Jurkat, Clone E6-1 (cell line): ENCODE measurements at regions not wholly inside any gene's neighbourhood (a gene's known extent, or its start where the extent isn't known, plus 50 kb on each side); places are given as distances from the start of the nearest gene placed in this dataset.

Experiments
- DNase-seq: peaks from one replicate; pipeline ENCODE4 v3.0.0-alpha.2; 2011; ENCODE audit warnings: low read depth, low spot score
- H3K4me3 ChIP-seq: 2 replicates; pipeline ENCODE4 v1.5.1; 2011; ENCODE audit warnings: mild to moderate bottlenecking, low read length, control low read depth, moderate library complexity

- DNase-seq = no peak
These were observed 58.8 kb upstream of the ZNF804B start for GRCh38 chr7:88700725-88701124.

DNA sequence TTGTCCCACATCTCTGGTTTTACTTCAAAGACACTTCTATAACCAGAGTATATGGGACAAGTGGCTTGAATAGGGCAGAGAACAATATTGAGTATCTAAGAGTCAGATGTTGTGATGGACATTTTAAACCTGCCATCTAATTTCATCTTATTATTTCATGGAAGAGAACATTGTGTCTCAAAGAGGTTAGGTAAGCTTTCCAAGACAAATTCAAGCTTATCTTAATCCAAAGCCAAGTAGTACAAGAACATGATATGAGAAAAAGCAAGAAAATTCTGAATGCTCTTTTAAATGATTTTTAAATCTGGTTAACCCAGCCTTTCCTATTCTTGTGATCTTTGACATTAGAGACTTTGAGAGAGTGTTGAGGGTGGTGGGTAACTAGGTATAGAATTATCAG, 65.3 kb upstream of the ZNF804B start:
- no peak overlapping the region for H3K4me3 ChIP-seq
- DNase-seq = no peak

More at GRCh38 chr7:88700725-88701124, 58.8 kb upstream of the ZNF804B start:
- H3K4me3 ChIP-seq = no peak overlapping the region

DNA sequence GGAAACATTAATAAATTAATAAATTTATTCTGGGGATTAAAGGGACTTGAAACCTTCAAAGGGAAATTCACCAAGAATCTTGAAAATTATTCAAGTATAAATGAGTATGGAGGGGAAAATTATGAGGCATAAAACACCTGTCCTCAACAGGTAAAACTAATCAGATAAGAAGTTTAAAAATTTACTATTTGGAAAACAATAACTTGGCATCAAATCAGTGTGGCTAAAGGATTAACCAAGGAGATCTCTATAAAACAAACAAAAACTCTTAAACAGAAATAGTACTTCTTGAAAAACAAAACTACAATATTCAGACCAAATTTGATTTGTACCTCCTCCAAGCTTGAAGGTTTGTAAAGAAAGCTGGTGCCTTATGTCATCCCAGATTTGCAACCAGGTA, 66.4 kb upstream of the ZNF804B start:
- no peak overlapping the region for H3K4me3 ChIP-seq

GRCh38 chr7:88692493-88692892, 67.0 kb upstream of the ZNF804B start:
- DNase-seq = no peak
- H3K4me3 ChIP-seq = no peak overlapping the region

More for the DNA sequence above, 66.4 kb upstream of the ZNF804B start:
- no peak for DNase-seq

GRCh38 chr7:88689821-88690220, 69.7 kb upstream of the ZNF804B start:
- H3K4me3 ChIP-seq = no peak overlapping the region

GRCh38 chr7:88688222-88688621, 71.3 kb upstream of the ZNF804B start:
- H3K4me3 ChIP-seq = no peak overlapping the region
- DNase-seq = no peak

More at GRCh38 chr7:88689821-88690220, 69.7 kb upstream of the ZNF804B start:
- DNase-seq = no peak

- DNase-seq = no peak
- no peak overlapping the region for H3K4me3 ChIP-seq
These were observed 72.9 kb upstream of the ZNF804B start for GRCh38 chr7:88686468-88687229.

- no peak for DNase-seq
- H3K4me3 ChIP-seq = no peak overlapping the region
These were observed 77.8 kb upstream of the ZNF804B start for GRCh38 chr7:88681682-88682081.

- DNase-seq = no peak
- H3K4me3 ChIP-seq = no peak overlapping the region
These were observed 89.0 kb upstream of the ZNF804B start for GRCh38 chr7:88670536-88670935.

GRCh38 chr7:88669913-88670312, 89.6 kb upstream of the ZNF804B start:
- DNase-seq = no peak
- no peak overlapping the region for H3K4me3 ChIP-seq

GRCh38 chr7:88668591-88668990, 90.9 kb upstream of the ZNF804B start:
- no peak for DNase-seq

GRCh38 chr7:88666626-88667025, 92.9 kb upstream of the ZNF804B start:
- H3K4me3 ChIP-seq = no peak overlapping the region
- no peak for DNase-seq

More at GRCh38 chr7:88668591-88668990, 90.9 kb upstream of the ZNF804B start:
- no peak overlapping the region for H3K4me3 ChIP-seq

- DNase-seq = no peak
These were observed 93.5 kb upstream of the ZNF804B start for GRCh38 chr7:88665892-88666514.

GRCh38 chr7:88664630-88665233, 94.8 kb upstream of the ZNF804B start:
- no peak overlapping the region for H3K4me3 ChIP-seq
- DNase-seq = no peak

More at GRCh38 chr7:88665892-88666514, 93.5 kb upstream of the ZNF804B start:
- H3K4me3 ChIP-seq = no peak overlapping the region

DNA sequence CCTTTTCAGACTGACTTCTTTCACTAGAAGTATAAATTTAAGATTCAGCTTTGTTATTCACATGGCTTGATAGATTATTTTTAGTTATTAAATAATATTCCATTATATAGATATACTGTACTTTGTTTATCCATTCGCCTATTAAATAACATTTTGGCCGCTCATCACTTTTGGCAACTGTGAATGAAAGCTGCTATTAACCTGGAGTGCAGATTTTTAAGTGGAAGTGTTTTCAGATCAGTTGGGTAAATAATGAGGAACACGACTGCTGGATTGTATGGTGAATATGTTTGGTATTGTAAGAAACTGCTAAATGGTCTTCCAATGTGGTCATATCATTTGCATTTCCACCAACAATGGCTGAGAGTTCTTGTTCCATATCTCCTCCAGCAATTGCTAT, 97.6 kb upstream of the ZNF804B start:
- DNase-seq = no peak
- no peak overlapping the region for H3K4me3 ChIP-seq

DNA sequence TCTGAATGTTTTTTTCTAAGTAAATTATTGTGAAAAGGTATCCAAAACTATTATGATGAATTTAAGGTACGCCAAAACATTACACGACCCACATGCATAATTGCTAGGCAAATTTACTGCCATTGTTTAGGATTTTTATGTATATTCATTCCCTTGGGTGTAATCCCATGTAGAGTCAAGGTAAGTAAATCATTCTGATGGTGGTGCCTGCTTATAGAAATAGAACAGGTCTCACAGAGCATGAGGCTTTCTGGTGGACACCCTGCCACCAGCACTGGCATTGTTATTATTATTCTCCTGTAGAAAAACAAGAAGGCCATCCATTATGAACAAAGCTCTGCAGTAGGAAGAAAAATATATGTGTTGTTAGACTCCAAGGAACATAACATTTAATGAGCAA, 111.7 kb upstream of the ZNF804B start:
- DNase-seq = no peak
- H3K4me3 ChIP-seq = no peak overlapping the region

GRCh38 chr7:88638583-88638982, 120.9 kb upstream of the ZNF804B start:
- no peak overlapping the region for H3K4me3 ChIP-seq
- no peak for DNase-seq

DNA sequence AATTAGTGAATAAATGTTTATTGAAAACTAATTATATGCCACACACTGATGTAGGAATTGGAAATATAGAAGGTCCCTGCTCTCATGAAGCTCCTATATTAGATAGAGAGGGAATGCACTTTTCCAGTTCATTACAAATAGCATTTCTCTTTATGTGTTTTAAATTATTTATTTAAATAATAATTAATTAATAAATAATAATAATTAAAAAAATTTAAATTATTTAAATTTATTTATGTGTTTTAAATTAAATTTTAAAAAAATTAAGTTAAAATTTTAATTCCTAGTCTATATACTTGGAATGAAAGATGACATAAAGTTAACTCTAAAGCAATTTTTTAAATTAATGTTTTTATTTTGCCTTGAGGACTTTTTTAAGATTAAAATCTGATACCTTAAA, 121.7 kb upstream of the ZNF804B start:
- DNase-seq = no peak
- no peak overlapping the region for H3K4me3 ChIP-seq

DNA sequence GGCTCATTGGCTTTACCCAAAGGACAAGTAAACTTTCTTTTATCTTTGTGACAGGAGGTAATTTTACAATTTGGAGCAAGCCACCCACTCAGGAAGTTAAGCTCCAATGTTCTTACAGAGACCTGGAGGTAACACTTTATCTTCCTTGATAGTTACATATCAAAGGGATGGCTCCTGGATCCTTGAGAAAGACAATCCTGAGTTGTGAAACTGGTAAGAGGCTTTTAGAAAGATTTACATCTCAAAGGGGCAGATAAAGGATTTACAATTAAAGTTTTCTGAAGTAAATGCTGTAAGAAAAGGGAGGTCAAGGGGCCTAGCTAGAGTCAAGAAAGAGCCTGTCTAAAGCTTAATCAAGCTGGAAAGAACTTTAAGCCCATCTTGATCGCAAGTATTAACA, 124.4 kb upstream of the ZNF804B start:
- no peak for DNase-seq
- no peak overlapping the region for H3K4me3 ChIP-seq

DNA sequence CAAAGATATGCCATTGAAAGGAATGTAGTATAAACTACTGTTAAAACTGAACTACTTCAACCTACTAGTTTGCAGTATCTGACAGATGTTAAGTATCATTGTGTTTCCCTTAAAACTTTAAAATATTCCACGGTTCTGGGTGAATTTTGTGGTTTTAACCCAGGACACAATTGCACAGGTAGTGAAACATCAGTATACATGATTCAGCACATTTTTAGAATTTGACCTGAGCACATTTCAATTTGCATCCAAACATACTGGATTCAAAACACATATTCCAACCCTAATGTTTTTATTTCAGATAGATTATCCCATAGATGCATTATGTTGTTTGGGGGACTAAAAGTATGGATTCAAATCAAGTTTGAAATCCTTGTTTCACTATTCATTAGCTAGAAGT, 129.9 kb upstream of the ZNF804B start:
- DNase-seq = no peak
- no peak overlapping the region for H3K4me3 ChIP-seq
